ENCODE measurements at regions not wholly inside any gene's neighbourhood (a gene's known extent, or its start where the extent isn't known, plus 50 kb on each side); places are given as distances from the start of the nearest gene placed in this dataset.

DNA sequence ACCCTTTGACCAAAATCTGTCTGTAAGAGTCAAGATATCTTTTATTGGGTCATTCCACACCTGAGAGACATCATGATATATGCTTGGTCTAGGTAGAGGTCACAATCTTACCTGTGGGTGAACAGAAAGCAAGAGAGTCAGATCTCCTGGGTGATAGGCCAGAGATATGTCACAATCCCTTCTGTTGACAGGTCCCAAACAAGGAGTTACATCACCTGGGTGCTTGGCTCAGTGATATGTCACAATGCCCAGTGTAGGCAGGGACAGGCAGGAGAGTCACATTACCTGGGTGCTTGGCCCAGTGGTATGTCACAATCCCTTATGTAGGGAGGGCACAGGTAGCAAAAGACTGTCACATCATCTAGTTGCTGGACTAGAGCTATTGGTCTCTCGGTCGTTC is 1991.2 kb downstream of the TP53TG3F start:
- TF ChIP-seq CTCF (IDR thresholded peaks at IDR 0.05 in 8 of 11, conservative IDR thresholded peaks at IDR 0.05 in 3 of 11) = no peak
- no peak for TF ChIP-seq POLR2A (IDR thresholded peaks at IDR 0.05)
- TF ChIP-seq POLR2AphosphoS5 (IDR thresholded peaks at IDR 0.05) = no peak
